ENCODE measurements at regions not wholly inside any gene's neighbourhood (a gene's known extent, or its start where the extent isn't known, plus 50 kb on each side); places are given as distances from the start of the nearest gene placed in this dataset.

DNA sequence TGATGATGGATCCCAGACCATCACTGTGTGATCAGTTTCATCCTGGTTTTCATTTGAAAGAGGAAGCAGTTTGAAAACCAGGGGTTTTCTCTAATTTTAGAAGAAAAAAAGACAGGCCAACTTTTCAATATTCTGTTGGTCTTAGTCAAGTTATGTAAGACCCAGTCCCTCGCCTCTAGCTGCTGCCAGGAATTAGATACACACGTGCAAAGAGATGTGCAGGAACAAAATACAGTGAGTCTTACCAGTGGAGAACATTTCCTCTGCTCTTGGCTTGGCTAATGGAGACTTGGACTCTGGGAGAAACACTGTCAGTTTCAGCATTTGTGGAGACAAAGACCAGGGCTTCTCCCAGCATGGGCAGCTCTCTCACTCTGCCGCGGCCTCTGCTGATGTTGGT is 214.9 kb upstream of the C2CD4B start:
- TF ChIP-seq CTCF (IDR thresholded peaks at IDR 0.05) (no peak), POLR2A (IDR thresholded peaks at IDR 0.05) (no peak)
